Peyer's patch (tissue), 4 donors: ENCODE measurements at regions not wholly inside any gene's neighbourhood (a gene's known extent, or its start where the extent isn't known, plus 50 kb on each side); places are given as distances from the start of the nearest gene placed in this dataset.

Experiments
- CTCF ChIP-seq, 6 experiments: fragments of 450-650 bp in 4 of 6; fragments of 200-600 bp in 2 of 6; sonication (generic) in 1 of 6; IDR thresholded peaks; one replicate each; pipeline ENCODE4 v1.5.1; 2017 to 2019; ENCODE audit warnings: antibody characterized with exemption in 6 of 6, mild to moderate bottlenecking in 3 of 6, moderate library complexity in 1 of 6
- POLR2A ChIP-seq, 2 donors: fragments of 450-650 bp; IDR thresholded peaks; one replicate each; pipeline ENCODE4 v1.5.1; 2017; ENCODE audit warnings: antibody characterized with exemption in 2 of 2, mild to moderate bottlenecking in 2 of 2, moderate library complexity in 2 of 2

- TF ChIP-seq CTCF (IDR thresholded peaks at IDR 0.05) (no peak), POLR2A (IDR thresholded peaks at IDR 0.05) (no peak)
Measured at GRCh38 chr9:22189471-22189870, 180.4 kb upstream of the CDKN2B start.
